PC-3 (cell line): ENCODE measurements at regions not wholly inside any gene's neighbourhood (a gene's known extent, or its start where the extent isn't known, plus 50 kb on each side); places are given as distances from the start of the nearest gene placed in this dataset.
"Not testable (repeated sequence)": the region's sequence is repeated elsewhere in the genome, so short reads cannot be mapped to it uniquely, and the experiment has no call there.

Source experiments
- EZH2 ChIP-seq: fragments of 300-600 bp; sonication (generic); IDR thresholded peaks from one replicate; pipeline ENCODE4 v1.6.1; 2017; ENCODE audit warnings: antibody characterized with exemption, mild to moderate bottlenecking, low read length; ENCODE audit not compliant: unreplicated experiment
- EZH2phosphoT487 ChIP-seq: fragments of 300-600 bp; sonication (generic); IDR thresholded peaks from 2 replicates; pipeline ENCODE4 v1.6.1; 2018; ENCODE audit warnings: mild to moderate bottlenecking, antibody characterized with exemption, low read length, borderline replicate concordance
- TF ChIP-seq, protein P1 (sequence below): fragments of 300-600 bp; sonication (generic); conservative IDR thresholded peaks from 2 replicates; pipeline ENCODE4 v1.5.1; 2017; ENCODE audit warnings: antibody characterized with exemption, low read depth, mild to moderate bottlenecking, low read length

DNA sequence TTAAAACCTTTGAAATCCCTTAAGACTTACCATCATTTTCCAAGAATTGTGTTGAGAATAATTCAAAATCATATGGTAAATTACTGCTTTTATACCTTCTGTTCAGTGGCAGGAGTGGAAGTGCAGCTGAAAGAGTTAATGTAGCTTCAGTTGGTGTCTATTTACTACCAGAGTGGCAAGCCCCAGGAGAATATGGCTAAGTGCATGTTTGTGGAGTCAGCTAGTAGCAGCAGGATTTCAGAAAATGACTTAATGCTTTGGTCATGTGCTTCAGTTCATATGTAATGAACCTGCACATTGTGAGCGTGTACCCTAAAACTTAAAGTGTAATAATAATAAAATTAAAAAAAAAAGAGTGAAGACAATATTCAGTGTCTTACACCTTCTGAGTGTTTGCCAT lies 1171.8 kb downstream of the KHDRBS2 start:
- TF ChIP-seq, protein P1, sequence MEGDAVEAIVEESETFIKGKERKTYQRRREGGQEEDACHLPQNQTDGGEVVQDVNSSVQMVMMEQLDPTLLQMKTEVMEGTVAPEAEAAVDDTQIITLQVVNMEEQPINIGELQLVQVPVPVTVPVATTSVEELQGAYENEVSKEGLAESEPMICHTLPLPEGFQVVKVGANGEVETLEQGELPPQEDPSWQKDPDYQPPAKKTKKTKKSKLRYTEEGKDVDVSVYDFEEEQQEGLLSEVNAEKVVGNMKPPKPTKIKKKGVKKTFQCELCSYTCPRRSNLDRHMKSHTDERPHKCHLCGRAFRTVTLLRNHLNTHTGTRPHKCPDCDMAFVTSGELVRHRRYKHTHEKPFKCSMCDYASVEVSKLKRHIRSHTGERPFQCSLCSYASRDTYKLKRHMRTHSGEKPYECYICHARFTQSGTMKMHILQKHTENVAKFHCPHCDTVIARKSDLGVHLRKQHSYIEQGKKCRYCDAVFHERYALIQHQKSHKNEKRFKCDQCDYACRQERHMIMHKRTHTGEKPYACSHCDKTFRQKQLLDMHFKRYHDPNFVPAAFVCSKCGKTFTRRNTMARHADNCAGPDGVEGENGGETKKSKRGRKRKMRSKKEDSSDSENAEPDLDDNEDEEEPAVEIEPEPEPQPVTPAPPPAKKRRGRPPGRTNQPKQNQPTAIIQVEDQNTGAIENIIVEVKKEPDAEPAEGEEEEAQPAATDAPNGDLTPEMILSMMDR = not testable (repeated sequence)
- not testable (repeated sequence) for TF ChIP-seq EZH2, EZH2phosphoT487
